Choroid plexus epithelial cell (primary cell): ENCODE measurements at regions not wholly inside any gene's neighbourhood (a gene's known extent, or its start where the extent isn't known, plus 50 kb on each side); places are given as distances from the start of the nearest gene placed in this dataset.

Experiments used
- DNase-seq: peaks from one replicate; pipeline ENCODE4 v3.0.0-alpha.2; 2010; ENCODE audit warnings: low read depth
- H3K4me3 ChIP-seq: 2 replicates; pipeline ENCODE4 v1.5.1; 2011; ENCODE audit warnings: low read depth, mild to moderate bottlenecking, control low read depth, low read length, moderate library complexity
- CTCF ChIP-seq: conservative IDR thresholded peaks from 2 replicates; pipeline ENCODE4 v1.5.1; 2011; ENCODE audit warnings: low read depth, mild to moderate bottlenecking, control low read depth, inconsistent platforms, low read length, moderate library complexity

- H3K4me3 ChIP-seq = no peak overlapping the region
These were observed 100.2 kb upstream of the CDYL start for GRCh38 chr6:4676016-4676415.

GRCh38 chr6:4675121-4675520 lies 101.1 kb upstream of the CDYL start:
- no peak for TF ChIP-seq CTCF
- H3K4me3 ChIP-seq = no peak overlapping the region
- DNase-seq = no peak

More at GRCh38 chr6:4676016-4676415, 100.2 kb upstream of the CDYL start:
- DNase-seq = no peak
- no peak for TF ChIP-seq CTCF

GRCh38 chr6:4673861-4674260 lies 102.3 kb upstream of the CDYL start:
- no peak for DNase-seq
- no peak overlapping the region for H3K4me3 ChIP-seq
- TF ChIP-seq CTCF = no peak

GRCh38 chr6:4672772-4673171 lies 103.4 kb upstream of the CDYL start:
- H3K4me3 ChIP-seq = no peak overlapping the region
- peak; percentile 86 for DNase-seq
- TF ChIP-seq CTCF = no peak

- no peak for DNase-seq
- TF ChIP-seq CTCF = no peak
- no peak overlapping the region for H3K4me3 ChIP-seq
These were observed 104.6 kb upstream of the CDYL start for GRCh38 chr6:4671587-4672115.

- no peak for DNase-seq
- no peak for TF ChIP-seq CTCF
- H3K4me3 ChIP-seq = no peak overlapping the region
These were observed 105.3 kb upstream of the CDYL start for GRCh38 chr6:4670824-4671409.

- DNase-seq = no peak
- no peak overlapping the region for H3K4me3 ChIP-seq
- no peak for TF ChIP-seq CTCF
These were observed 105.9 kb upstream of the CDYL start for GRCh38 chr6:4670290-4670689.
